ENCODE measurements at regions not wholly inside any gene's neighbourhood (a gene's known extent, or its start where the extent isn't known, plus 50 kb on each side); places are given as distances from the start of the nearest gene placed in this dataset.

DNA sequence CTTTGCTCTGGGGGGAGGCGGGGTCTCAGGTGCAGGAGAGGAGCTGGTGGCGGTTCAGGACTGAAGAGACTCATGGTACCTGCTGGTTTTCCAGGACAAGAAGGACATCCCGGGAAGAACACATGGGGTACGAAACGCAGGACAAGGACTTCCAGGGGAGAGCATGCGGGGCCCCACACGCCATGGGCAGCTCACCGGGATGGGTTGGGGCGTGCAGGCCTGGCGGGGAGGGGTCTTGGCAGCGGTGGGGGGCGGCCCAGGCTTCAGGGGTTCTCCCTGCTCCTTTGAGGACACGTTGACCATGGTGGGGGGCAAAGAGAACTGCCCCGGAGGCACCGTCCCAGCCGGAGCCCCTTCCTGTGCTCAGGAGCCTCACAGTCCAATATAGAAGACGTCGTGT is 673.2 kb downstream of the BRD1 start:
- DNase-seq (ENCODE audit: extremely low read depth, insufficient read length), result no peak
- no peaks in the 10 kb centered on the region for H3K27me3 ChIP-seq (replicated peaks; ENCODE audit: control insufficient read depth, insufficient read depth, low read length)
- H3K4me3 ChIP-seq (replicated peaks; ENCODE audit: low read depth, low read length), result no peak overlapping the region
- H3K36me3 ChIP-seq (ENCODE audit: control insufficient read depth, insufficient read depth, low read length), result no peaks in the 10 kb centered on the region
- TF ChIP-seq, protein P1, sequence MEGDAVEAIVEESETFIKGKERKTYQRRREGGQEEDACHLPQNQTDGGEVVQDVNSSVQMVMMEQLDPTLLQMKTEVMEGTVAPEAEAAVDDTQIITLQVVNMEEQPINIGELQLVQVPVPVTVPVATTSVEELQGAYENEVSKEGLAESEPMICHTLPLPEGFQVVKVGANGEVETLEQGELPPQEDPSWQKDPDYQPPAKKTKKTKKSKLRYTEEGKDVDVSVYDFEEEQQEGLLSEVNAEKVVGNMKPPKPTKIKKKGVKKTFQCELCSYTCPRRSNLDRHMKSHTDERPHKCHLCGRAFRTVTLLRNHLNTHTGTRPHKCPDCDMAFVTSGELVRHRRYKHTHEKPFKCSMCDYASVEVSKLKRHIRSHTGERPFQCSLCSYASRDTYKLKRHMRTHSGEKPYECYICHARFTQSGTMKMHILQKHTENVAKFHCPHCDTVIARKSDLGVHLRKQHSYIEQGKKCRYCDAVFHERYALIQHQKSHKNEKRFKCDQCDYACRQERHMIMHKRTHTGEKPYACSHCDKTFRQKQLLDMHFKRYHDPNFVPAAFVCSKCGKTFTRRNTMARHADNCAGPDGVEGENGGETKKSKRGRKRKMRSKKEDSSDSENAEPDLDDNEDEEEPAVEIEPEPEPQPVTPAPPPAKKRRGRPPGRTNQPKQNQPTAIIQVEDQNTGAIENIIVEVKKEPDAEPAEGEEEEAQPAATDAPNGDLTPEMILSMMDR (IDR thresholded peaks at IDR 0.05; ENCODE audit: insufficient read depth, low read length, poor library complexity, severe bottlenecking), result no peak

DNA sequence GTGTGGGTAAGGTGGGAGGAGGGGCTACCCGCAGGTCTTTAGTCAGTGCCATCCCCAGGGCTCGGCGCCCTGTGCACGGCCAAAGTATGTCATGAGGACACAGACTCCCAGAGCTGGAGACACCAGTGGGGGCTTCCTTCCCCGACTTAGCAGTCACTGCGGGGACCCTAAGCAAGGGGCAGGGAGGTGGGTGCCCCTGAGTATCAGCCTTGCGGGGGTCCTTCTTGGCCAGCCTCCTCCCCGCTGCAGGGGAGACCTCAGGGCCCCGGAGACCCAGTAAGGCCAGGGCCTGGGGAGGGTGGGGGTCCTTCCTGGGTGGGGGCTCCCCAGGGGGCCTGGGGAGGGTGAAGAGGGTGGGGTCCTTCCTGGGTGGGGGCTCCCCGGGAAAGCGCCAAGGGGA is 673.8 kb downstream of the BRD1 start:
- TF ChIP-seq, protein P1 (IDR thresholded peaks at IDR 0.05; ENCODE audit: insufficient read depth, low read length, poor library complexity, severe bottlenecking), result no peak
- no peak overlapping the region for H3K4me3 ChIP-seq (replicated peaks; ENCODE audit: low read depth, low read length)
- no peak for DNase-seq (ENCODE audit: extremely low read depth, insufficient read length)
- H3K36me3 ChIP-seq (ENCODE audit: control insufficient read depth, insufficient read depth, low read length), result no peaks in the 10 kb centered on the region
- no peaks in the 10 kb centered on the region for H3K27me3 ChIP-seq (replicated peaks; ENCODE audit: control insufficient read depth, insufficient read depth, low read length)

DNA sequence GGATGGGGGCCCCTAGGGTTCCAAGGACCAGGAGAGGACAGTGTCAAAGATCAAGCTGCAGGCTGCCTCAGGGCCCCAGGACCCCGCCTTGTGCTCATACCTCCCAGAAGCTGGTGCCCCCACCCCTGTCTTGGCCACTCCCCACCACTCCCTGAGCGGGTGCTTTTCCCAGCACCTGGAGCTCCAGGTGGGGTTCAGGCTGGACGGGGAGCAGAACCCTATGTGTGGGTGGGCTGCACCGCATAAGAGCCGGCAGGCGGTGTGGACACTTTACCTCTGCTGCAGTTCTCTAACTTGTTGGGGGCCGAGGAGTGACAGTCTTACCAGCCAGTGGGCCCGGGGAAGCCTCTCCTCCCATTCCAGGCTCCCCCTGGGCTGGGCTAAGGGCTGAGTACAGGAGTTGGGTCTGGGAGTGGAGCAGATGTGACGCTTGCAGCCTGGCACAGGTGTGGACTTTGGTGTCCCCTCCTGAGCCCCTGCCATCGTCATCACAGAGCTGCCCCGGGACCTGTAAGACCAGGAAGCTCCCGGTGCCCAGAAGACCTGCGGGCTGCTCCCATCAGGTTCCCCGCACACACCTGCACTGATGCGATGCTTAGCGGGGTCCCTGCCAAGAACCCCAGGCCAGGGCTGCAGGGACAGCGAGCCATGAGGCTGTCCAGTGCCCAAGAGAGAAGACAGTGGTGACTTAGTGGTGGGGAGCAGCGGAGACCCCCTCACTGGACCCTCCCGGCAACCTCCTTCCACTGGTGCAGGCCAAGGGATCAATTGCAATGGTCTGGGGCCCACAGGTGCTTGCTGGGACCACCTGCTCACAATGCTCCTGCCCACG is 674.5 kb downstream of the BRD1 start:
- no peaks in the 10 kb centered on the region for H3K36me3 ChIP-seq (ENCODE audit: control insufficient read depth, insufficient read depth, low read length)
- no peaks in the 10 kb centered on the region for H3K27me3 ChIP-seq (replicated peaks; ENCODE audit: control insufficient read depth, insufficient read depth, low read length)
- DNase-seq (ENCODE audit: extremely low read depth, insufficient read length), result no peak
- no peak overlapping the region for H3K4me3 ChIP-seq (replicated peaks; ENCODE audit: low read depth, low read length)
- TF ChIP-seq, protein P1 (IDR thresholded peaks at IDR 0.05; ENCODE audit: insufficient read depth, low read length, poor library complexity, severe bottlenecking), result no peak

DNA sequence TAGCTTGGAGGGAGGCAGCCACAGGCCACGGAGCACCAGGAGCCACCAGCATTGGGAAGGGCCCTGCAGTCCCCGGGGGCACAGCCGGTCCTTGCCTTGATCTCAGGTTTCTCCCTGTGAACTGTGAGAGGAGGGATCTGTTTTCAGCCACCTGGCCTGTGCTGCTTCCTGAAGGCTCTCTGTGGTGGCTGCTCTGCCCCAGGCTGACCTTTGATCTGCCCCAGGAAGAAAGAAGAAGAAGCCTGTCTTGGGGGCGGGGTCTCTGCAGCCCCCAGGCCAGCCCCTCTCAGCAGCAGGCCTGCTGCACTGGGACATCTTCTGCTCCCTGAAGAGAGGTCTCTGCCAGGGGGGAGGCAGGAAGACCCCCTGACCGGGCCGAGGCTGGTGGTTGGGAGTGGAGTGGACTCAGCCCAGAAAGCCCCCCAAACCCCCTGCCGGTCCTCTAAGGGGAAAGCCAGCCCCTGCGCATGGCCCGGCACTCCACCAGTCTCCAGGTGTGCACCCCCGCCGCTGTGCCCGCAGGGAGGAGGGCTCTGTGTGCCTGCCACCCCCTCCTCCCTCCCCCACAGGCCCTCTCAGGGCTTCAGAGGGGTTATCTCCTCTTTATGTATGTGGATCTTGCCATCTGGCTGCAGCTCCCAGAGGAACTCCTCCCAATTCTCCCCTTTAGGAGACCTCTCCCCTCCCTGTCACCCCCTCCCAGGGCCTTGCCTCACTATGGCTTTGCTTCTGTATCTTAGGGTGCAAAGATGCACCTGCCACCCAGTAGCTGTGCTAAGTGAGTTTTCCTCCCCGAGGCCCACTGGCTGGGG is 675.3 kb downstream of the BRD1 start:
- DNase-seq (ENCODE audit: extremely low read depth, insufficient read length), result no peak
- Histone ChIP-seq H3K4me3 (replicated peaks; ENCODE audit: low read depth, low read length) (no peak overlapping the region), H3K36me3 (ENCODE audit: control insufficient read depth, insufficient read depth, low read length) (no peaks in the 10 kb centered on the region), H3K27me3 (replicated peaks; ENCODE audit: control insufficient read depth, insufficient read depth, low read length) (no peaks in the 10 kb centered on the region)
- TF ChIP-seq, protein P1 (IDR thresholded peaks at IDR 0.05; ENCODE audit: insufficient read depth, low read length, poor library complexity, severe bottlenecking), result no peak

DNA sequence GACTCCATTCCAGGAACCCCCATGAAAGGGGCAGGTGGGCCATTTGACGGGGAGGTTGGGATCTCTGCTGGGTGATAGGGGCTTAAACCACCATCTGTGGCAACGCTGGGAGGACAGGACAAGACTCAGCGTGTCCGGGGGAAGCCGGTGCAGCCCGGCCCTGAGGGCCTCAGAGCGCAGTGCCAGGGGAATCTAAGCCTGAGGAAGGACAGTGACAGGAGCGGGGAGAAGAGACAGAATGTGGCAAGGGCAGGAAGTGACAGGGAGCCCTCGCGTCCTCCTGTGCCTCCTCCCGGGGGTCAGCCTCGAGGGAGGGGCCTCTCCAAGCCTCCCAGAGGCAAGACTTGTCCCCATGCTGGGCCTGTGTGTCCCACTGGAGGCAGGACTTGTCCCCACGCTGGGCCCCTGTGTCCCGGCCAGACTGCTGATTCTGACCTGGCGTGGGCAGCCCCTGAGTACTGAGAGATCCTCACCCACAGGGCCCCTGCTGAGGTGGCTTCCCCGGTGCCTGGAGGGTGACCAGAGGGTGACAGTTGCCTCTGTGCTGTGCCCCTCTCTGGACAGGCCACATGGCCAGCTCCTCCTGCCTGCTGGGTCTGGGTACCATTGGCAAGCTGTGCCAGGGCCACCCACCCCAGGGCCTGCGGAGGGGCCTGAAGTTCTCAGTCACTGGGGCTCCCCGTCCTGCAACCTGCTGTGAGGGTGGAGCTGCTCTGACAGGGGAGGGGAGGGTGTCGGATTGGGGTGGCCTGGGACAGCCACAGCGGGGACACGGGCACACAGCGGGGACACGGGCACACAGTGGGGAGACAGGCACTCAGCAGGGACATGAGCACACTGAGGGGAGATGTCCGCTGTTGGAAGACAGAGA is 676.2 kb downstream of the BRD1 start:
- no peak for DNase-seq (ENCODE audit: extremely low read depth, insufficient read length)
- H3K4me3 ChIP-seq (replicated peaks; ENCODE audit: low read depth, low read length), result no peak overlapping the region
- TF ChIP-seq, protein P1 (IDR thresholded peaks at IDR 0.05; ENCODE audit: insufficient read depth, low read length, poor library complexity, severe bottlenecking), result no peak

More for the DNA sequence above, 676.2 kb downstream of the BRD1 start:
- Histone ChIP-seq H3K27me3 (replicated peaks; ENCODE audit: control insufficient read depth, insufficient read depth, low read length) (no peaks in the 10 kb centered on the region), H3K36me3 (ENCODE audit: control insufficient read depth, insufficient read depth, low read length) (no peaks in the 10 kb centered on the region)
